Peyer's patch (tissue), 4 donors: ENCODE measurements at regions not wholly inside any gene's neighbourhood (a gene's known extent, or its start where the extent isn't known, plus 50 kb on each side); places are given as distances from the start of the nearest gene placed in this dataset.

Source experiments
- DNase-seq, 3 donors: peaks; one replicate each; pipeline ENCODE4 v3.0.0-alpha.2; 2017 to 2019
- H3K27ac ChIP-seq, 4 donors: fragments of 200-600 bp; sonication (generic); one replicate each; pipeline ENCODE4 v1.5.1; 2016 to 2019
- H3K27me3 ChIP-seq, 2 donors: fragments of 200-600 bp; sonication (generic); one replicate each; pipeline ENCODE4 v1.5.1; 2019
- H3K36me3 ChIP-seq, 3 donors: fragments of 200-600 bp; sonication (generic); one replicate each; pipeline ENCODE4 v1.5.1; 2016 to 2019
- H3K4me1 ChIP-seq, 4 donors: fragments of 200-600 bp; sonication (generic); one replicate each; pipeline ENCODE4 v1.5.1; 2016 to 2019
- H3K4me3 ChIP-seq, 4 donors: fragments of 200-600 bp; sonication (generic); 1 replicate in 3 of 4; 2 replicates in 1 of 4; pipeline ENCODE4 v1.5.1; 2016 to 2019; ENCODE audit warnings: mild to moderate bottlenecking in 1 of 4
- H3K9me3 ChIP-seq, 4 donors: fragments of 200-600 bp; sonication (generic); one replicate each; pipeline ENCODE4 v1.5.1; 2016 to 2019; ENCODE audit warnings: mild to moderate bottlenecking in 1 of 4
- POLR2A ChIP-seq, 2 donors: fragments of 450-650 bp; IDR thresholded peaks; one replicate each; pipeline ENCODE4 v1.5.1; 2017; ENCODE audit warnings: antibody characterized with exemption in 2 of 2, mild to moderate bottlenecking in 2 of 2, moderate library complexity in 2 of 2
- TF ChIP-seq, protein P1 (sequence below), 6 experiments: fragments of 450-650 bp in 4 of 6; fragments of 200-600 bp in 2 of 6; sonication (generic) in 1 of 6; IDR thresholded peaks; one replicate each; pipeline ENCODE4 v1.5.1; 2017 to 2019; ENCODE audit warnings: antibody characterized with exemption in 6 of 6, mild to moderate bottlenecking in 3 of 6, moderate library complexity in 1 of 6

- Histone ChIP-seq H3K36me3 (no peaks in the 10 kb centered on the region), H3K27me3 (no peaks in the 10 kb centered on the region), H3K4me1 (no peaks in the 10 kb centered on the region), H3K4me3 (no peak overlapping the region), H3K9me3 (no peaks in the 10 kb centered on the region), H3K27ac (no peak overlapping the region)
- no peak for DNase-seq
- TF ChIP-seq, protein P1, sequence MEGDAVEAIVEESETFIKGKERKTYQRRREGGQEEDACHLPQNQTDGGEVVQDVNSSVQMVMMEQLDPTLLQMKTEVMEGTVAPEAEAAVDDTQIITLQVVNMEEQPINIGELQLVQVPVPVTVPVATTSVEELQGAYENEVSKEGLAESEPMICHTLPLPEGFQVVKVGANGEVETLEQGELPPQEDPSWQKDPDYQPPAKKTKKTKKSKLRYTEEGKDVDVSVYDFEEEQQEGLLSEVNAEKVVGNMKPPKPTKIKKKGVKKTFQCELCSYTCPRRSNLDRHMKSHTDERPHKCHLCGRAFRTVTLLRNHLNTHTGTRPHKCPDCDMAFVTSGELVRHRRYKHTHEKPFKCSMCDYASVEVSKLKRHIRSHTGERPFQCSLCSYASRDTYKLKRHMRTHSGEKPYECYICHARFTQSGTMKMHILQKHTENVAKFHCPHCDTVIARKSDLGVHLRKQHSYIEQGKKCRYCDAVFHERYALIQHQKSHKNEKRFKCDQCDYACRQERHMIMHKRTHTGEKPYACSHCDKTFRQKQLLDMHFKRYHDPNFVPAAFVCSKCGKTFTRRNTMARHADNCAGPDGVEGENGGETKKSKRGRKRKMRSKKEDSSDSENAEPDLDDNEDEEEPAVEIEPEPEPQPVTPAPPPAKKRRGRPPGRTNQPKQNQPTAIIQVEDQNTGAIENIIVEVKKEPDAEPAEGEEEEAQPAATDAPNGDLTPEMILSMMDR (IDR thresholded peaks at IDR 0.05): no peak
- no peak for TF ChIP-seq POLR2A (IDR thresholded peaks at IDR 0.05)
Measured at GRCh38 chr10:118952493-118953295, 76.8 kb upstream of the NANOS1 start.

DNA sequence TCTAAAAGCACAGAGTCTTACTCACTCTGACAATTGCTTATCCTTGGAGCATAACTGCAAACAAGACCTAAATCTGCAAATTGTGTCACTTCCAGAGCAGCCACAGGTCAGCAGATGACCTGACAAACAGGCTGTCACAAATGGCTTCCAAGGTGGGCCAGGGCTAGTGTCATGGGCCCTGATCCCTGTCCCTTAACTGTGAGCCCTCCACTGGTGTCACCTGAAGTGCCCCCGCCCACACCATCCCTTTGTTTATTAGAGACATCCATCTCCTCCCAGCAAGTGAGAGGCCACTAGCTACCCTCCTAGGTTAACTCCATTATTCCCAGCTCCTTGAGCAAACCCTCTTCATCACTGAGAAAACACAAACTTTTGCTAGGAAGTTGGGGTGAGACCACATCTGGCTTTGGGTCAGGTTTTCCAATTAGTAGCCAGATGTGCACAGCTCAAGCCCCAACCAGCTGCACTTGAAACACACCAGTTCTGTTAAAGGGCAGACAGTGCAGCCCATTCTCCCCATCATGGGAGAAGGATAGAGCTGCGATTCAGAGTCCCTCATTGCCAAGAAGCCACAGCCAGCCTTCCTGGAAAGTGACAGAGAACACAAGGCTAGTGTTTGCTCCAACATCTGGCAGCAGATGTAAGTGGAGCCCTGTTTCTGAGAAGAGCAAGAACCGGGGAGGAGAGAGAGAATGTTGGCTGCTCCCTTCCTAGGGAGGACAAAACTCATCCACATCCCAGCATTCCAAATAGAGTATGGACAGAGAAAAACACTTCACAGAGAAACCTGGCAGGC is 75.7 kb upstream of the NANOS1 start:
- DNase-seq: no peak
- Histone ChIP-seq H3K4me1 (no peaks in the 10 kb centered on the region), H3K4me3 (no peak overlapping the region), H3K9me3 (no peaks in the 10 kb centered on the region), H3K36me3 (no peaks in the 10 kb centered on the region), H3K27me3 (no peaks in the 10 kb centered on the region), H3K27ac (no peak overlapping the region)
- TF ChIP-seq, protein P1 (IDR thresholded peaks at IDR 0.05): no peak
- no peak for TF ChIP-seq POLR2A (IDR thresholded peaks at IDR 0.05)

- H3K4me3 ChIP-seq: no peak overlapping the region
- H3K27ac ChIP-seq: no peak overlapping the region
- no peaks in the 10 kb centered on the region for H3K9me3 ChIP-seq
- no peak for DNase-seq
- H3K4me1 ChIP-seq: no peaks in the 10 kb centered on the region
- no peaks in the 10 kb centered on the region for H3K27me3 ChIP-seq
- TF ChIP-seq, protein P1 (IDR thresholded peaks at IDR 0.05): no peak
- no peak for TF ChIP-seq POLR2A (IDR thresholded peaks at IDR 0.05)
- no peaks in the 10 kb centered on the region for H3K36me3 ChIP-seq
Measured at GRCh38 chr10:118955531-118955930, 74.0 kb upstream of the NANOS1 start.

- TF ChIP-seq, protein P1 (IDR thresholded peaks at IDR 0.05): no peak
- TF ChIP-seq POLR2A (IDR thresholded peaks at IDR 0.05): no peak
- no peaks in the 10 kb centered on the region for H3K27me3 ChIP-seq
- H3K36me3 ChIP-seq: no peaks in the 10 kb centered on the region
- DNase-seq: no peak
- H3K27ac ChIP-seq: no peak overlapping the region
- H3K4me1 ChIP-seq: no peaks in the 10 kb centered on the region
- no peak overlapping the region for H3K4me3 ChIP-seq
- no peaks in the 10 kb centered on the region for H3K9me3 ChIP-seq
Measured at GRCh38 chr10:118955951-118956801, 73.3 kb upstream of the NANOS1 start.

DNA sequence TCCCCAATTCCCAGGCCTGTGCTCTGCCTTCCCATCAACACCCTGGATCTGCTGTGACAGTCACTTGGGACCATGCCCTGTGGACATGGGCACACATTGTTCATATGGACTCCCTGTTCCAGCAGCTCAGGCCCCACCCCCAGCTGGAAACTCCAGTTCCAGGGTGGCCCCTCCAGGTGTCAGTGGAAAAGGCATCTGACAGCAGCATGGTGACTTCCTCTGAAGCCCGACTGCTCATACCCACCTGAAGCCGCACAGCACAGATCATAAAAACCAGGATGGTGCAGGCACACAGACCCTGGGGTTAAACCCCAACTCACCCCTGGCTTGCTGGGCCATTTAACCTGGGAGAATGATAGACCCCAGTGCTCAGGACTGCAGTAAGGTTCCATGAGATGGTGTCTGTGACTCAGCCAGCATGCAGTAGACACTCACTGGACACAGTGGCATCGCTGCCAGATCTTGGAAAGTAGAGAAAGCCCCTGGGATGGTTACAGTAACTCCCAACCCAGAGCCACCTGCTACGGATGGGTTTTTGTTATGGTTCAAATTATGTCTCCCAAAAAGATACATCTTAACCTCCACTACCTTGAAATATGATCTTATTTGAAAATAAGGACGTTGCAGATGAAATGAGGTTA is 72.6 kb upstream of the NANOS1 start:
- no peak overlapping the region for H3K4me3 ChIP-seq
- H3K27ac ChIP-seq: no peak overlapping the region
- DNase-seq: no peak
- no peaks in the 10 kb centered on the region for H3K27me3 ChIP-seq
- H3K9me3 ChIP-seq: no peaks in the 10 kb centered on the region
- H3K4me1 ChIP-seq: no peaks in the 10 kb centered on the region
- TF ChIP-seq, protein P1 (IDR thresholded peaks at IDR 0.05): no peak
- no peak for TF ChIP-seq POLR2A (IDR thresholded peaks at IDR 0.05)
- H3K36me3 ChIP-seq: no peaks in the 10 kb centered on the region
